ENCODE measurements at regions not wholly inside any gene's neighbourhood (a gene's known extent, or its start where the extent isn't known, plus 50 kb on each side); places are given as distances from the start of the nearest gene placed in this dataset.

DNA sequence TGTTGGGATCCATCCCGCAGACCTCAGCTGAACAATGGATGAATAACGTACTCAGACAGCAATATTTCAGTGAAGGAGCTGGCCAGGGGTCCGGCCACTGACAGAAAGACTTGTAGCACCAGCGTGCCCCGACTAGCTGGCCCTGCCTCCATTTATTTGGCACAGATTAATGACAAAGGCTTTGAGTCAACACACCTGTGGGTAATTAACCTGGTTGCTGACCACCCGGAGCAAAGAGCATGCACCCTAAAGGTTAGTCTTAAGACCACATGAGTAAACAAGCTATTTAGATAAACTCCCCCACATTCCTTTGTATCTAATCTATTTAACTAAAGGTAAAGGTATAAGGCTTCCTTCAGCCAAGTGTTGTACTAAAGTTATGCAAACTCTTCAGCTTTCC is 868.6 kb downstream of the LRFN5 start:
- Histone ChIP-seq H3K79me2 (ENCODE audit: insufficient read depth, low read depth) (no peaks in the 10 kb centered on the region), H3K27me3 (ENCODE audit: insufficient read depth, low read depth) (no peaks in the 10 kb centered on the region), H3K27ac (no peak overlapping the region), H3K4me1 (ENCODE audit: low read depth, poor library complexity, severe bottlenecking) (peaks cover 17% of the 10 kb centered on the region), H3K36me3 (ENCODE audit: insufficient read depth) (no peaks in the 10 kb centered on the region), H3K4me2 (no peak overlapping the region), H3K9ac (no peak overlapping the region), H3K4me3 (IDR thresholded peaks at IDR 0.05; ENCODE audit: insufficient read depth, low read depth, low read length) (no peak overlapping the region), H2AFZ (ENCODE audit: low read depth) (no peak overlapping the region), H4K20me1 (ENCODE audit: insufficient read depth) (no peaks in the 10 kb centered on the region)
- TF ChIP-seq, protein P1, sequence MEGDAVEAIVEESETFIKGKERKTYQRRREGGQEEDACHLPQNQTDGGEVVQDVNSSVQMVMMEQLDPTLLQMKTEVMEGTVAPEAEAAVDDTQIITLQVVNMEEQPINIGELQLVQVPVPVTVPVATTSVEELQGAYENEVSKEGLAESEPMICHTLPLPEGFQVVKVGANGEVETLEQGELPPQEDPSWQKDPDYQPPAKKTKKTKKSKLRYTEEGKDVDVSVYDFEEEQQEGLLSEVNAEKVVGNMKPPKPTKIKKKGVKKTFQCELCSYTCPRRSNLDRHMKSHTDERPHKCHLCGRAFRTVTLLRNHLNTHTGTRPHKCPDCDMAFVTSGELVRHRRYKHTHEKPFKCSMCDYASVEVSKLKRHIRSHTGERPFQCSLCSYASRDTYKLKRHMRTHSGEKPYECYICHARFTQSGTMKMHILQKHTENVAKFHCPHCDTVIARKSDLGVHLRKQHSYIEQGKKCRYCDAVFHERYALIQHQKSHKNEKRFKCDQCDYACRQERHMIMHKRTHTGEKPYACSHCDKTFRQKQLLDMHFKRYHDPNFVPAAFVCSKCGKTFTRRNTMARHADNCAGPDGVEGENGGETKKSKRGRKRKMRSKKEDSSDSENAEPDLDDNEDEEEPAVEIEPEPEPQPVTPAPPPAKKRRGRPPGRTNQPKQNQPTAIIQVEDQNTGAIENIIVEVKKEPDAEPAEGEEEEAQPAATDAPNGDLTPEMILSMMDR (conservative IDR thresholded peaks at IDR 0.05; ENCODE audit: low read depth, low read length) = no peak

DNA sequence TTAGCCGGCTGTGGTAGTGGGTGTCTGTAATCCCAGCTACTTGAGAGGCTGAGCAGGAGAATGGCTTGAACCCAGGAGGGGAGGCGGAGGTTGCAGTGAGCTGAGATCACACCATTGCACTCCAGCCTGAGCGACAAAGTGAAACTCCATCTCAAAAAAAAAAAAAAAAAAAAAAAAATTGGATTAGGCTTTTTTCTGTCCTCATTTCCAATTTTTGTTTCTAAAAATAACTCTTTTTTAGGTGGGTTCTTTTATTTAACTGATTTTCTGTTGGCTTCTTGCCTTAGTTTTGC is 863.7 kb downstream of the LRFN5 start:
- peak overlapping the region; percentile 64; the same call in 1 of the 2 replicates for H2AFZ ChIP-seq (ENCODE audit: low read depth)
- peaks cover 37% of the 10 kb centered on the region for H3K4me1 ChIP-seq (ENCODE audit: low read depth, poor library complexity, severe bottlenecking)
- TF ChIP-seq, protein P1 (conservative IDR thresholded peaks at IDR 0.05; ENCODE audit: low read depth, low read length) = no peak
- peak overlapping the region; percentile 57 for H3K4me2 ChIP-seq
- peak overlapping the region; percentile 98 for H3K27ac ChIP-seq
- no peaks in the 10 kb centered on the region for H3K27me3 ChIP-seq (ENCODE audit: insufficient read depth, low read depth)
- no peaks in the 10 kb centered on the region for H4K20me1 ChIP-seq (ENCODE audit: insufficient read depth)
- H3K9ac ChIP-seq = peak overlapping the region; percentile 82
- no peaks in the 10 kb centered on the region for H3K79me2 ChIP-seq (ENCODE audit: insufficient read depth, low read depth)
- no peak overlapping the region for H3K4me3 ChIP-seq (IDR thresholded peaks at IDR 0.05; ENCODE audit: insufficient read depth, low read depth, low read length)
- H3K36me3 ChIP-seq (ENCODE audit: insufficient read depth) = no peaks in the 10 kb centered on the region

DNA sequence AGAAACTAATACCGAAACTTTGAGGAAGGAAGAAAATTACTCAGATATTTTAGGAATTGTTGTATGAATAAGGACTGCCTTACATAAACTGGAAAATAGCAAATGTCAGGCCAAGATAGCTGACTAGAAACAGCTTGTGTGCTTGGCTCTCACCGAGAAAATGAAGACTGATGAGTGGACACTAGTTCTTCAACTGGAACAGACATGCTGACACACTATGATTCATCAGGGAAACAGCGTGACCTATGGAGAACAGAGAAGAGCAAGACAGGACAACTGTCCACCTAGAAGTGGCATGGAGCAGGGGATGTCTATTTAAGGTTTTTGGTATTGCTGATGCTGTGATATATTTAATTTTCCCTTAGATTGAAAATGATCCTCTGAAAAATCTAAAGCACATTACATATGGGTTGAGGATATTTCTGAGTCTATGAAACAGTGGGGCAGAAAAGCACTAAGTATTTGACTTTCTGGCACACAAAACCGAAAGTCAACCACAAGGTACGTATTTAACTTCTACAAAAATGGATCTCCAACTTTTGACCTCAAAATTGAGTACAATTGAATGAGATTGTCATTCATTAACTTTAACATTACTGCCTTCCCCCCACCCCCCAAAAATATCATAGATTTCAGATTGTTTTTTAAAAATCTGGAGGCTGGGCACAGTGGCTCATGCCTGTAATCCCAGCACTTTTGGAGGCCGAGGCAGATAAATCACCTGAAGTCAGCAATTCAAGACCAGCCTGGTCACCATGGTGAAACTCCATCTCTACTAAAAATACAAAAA is 863.2 kb downstream of the LRFN5 start:
- H3K4me1 ChIP-seq (ENCODE audit: low read depth, poor library complexity, severe bottlenecking) = peaks cover 37% of the 10 kb centered on the region
- no peaks in the 10 kb centered on the region for H4K20me1 ChIP-seq (ENCODE audit: insufficient read depth)
- H3K79me2 ChIP-seq (ENCODE audit: insufficient read depth, low read depth) = no peaks in the 10 kb centered on the region
- no peaks in the 10 kb centered on the region for H3K36me3 ChIP-seq (ENCODE audit: insufficient read depth)
- peak overlapping the region; percentile 57 for H3K4me2 ChIP-seq
- H3K27me3 ChIP-seq (ENCODE audit: insufficient read depth, low read depth) = no peaks in the 10 kb centered on the region
- H2AFZ ChIP-seq (ENCODE audit: low read depth) = peak overlapping the region; percentile 64; the same call in 1 of the 2 replicates
- H3K9ac ChIP-seq = peak overlapping the region; percentile 82
- TF ChIP-seq, protein P1 (conservative IDR thresholded peaks at IDR 0.05; ENCODE audit: low read depth, low read length) = no peak
- peak overlapping the region; percentile 98 for H3K27ac ChIP-seq
- no peak overlapping the region for H3K4me3 ChIP-seq (IDR thresholded peaks at IDR 0.05; ENCODE audit: insufficient read depth, low read depth, low read length)

DNA sequence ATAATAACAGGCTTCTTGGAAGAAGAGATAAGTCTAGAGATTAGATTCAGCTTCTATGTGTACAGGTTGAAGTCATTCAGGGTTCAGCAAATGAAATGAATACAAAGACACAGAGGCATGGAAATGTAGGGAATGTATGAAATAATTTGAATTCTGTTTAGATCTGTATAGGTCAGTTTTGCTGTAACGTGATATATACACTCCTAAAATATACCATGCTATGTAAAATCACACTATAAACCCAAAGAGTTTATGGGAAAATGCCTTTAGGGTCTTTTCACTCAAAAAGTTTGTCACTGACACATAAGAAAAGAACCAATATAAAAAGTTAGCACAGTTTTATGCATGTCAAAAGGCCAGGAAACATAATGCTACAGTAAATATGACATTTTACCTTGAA is 854.0 kb downstream of the LRFN5 start:
- Histone ChIP-seq H4K20me1 (ENCODE audit: insufficient read depth) (no peaks in the 10 kb centered on the region), H3K36me3 (ENCODE audit: insufficient read depth) (no peaks in the 10 kb centered on the region), H3K27ac (no peak overlapping the region)

More for the DNA sequence above, 854.0 kb downstream of the LRFN5 start:
- Histone ChIP-seq H3K79me2 (ENCODE audit: insufficient read depth, low read depth) (no peaks in the 10 kb centered on the region), H3K4me2 (no peak overlapping the region), H3K4me1 (ENCODE audit: low read depth, poor library complexity, severe bottlenecking) (no peaks in the 10 kb centered on the region), H3K27me3 (ENCODE audit: insufficient read depth, low read depth) (no peaks in the 10 kb centered on the region), H2AFZ (ENCODE audit: low read depth) (no peak overlapping the region), H3K9ac (no peak overlapping the region), H3K4me3 (IDR thresholded peaks at IDR 0.05; ENCODE audit: insufficient read depth, low read depth, low read length) (no peak overlapping the region)
- TF ChIP-seq, protein P1 (conservative IDR thresholded peaks at IDR 0.05; ENCODE audit: low read depth, low read length) = no peak

Data from KMS-11 (cell line).